ENCODE measurements at regions not wholly inside any gene's neighbourhood (a gene's known extent, or its start where the extent isn't known, plus 50 kb on each side); places are given as distances from the start of the nearest gene placed in this dataset.

- H4K20me1 ChIP-seq (ENCODE audit: insufficient read depth, low read length): no peaks in the 10 kb centered on the region
- CTCF ChIA-PET (ENCODE audit: unreplicated experiment): no interaction called here
- H3K36me3 ChIP-seq (ENCODE audit: insufficient read depth, low read length): no peaks in the 10 kb centered on the region; the same call in 1 of the 2 replicates
- TF ChIP-seq EZH2phosphoT487 (IDR thresholded peaks at IDR 0.05; ENCODE audit: borderline replicate concordance, low read depth, low read length) (no peak), CTCF (conservative IDR thresholded peaks at IDR 0.05; ENCODE audit: low read length) (no peak)
- intact Hi-C loops (cut with micrococcal nuclease; ENCODE audit: unreplicated experiment): no loop called here
- H3K9me2 ChIP-seq (ENCODE audit: insufficient read depth, low read length): no peaks in the 10 kb centered on the region
- POLR2A ChIA-PET: interaction anchor here (0.6 to 1.5 kb wide), 3 partner anchors 8 to 26 kb away, joined by 3 to 5 read pairs (median 3); no protein-coding TSS in a partner anchor
- no peak overlapping the region for H2AFZ ChIP-seq (ENCODE audit: low read length)
- peaks cover 13% of the 10 kb centered on the region for H3K4me1 ChIP-seq (ENCODE audit: insufficient read depth, low read length, poor library complexity, severe bottlenecking)
- no peaks in the 10 kb centered on the region for H3K79me2 ChIP-seq (ENCODE audit: insufficient read depth, low read depth, low read length)
- no TSS peak for BruUV-seq (replicated peaks)
- no peaks in the 10 kb centered on the region for H3K9me3 ChIP-seq (ENCODE audit: low read length)
- no peak overlapping the region for H3K27ac ChIP-seq (ENCODE audit: low read depth, low read length, poor library complexity, severe bottlenecking)
- H3K4me3 ChIP-seq (ENCODE audit: low read depth, low read length, poor library complexity, severe bottlenecking): no peak overlapping the region
- DNase-seq (ENCODE audit: low spot score): no peak
- H3K4me2 ChIP-seq (ENCODE audit: low read length): no peak overlapping the region
Observed at GRCh38 chr7:47693216-47693615, 111.3 kb upstream of the TNS3 start.

- BruUV-seq (replicated peaks): no TSS peak
- H2AFZ ChIP-seq (ENCODE audit: low read length): no peak overlapping the region
- no peaks in the 10 kb centered on the region for H4K20me1 ChIP-seq (ENCODE audit: insufficient read depth, low read length)
- CTCF ChIA-PET (ENCODE audit: unreplicated experiment): no interaction called here
- H3K4me2 ChIP-seq (ENCODE audit: low read length): no peak overlapping the region
- no peaks in the 10 kb centered on the region; the same call in 1 of the 2 replicates for H3K36me3 ChIP-seq (ENCODE audit: insufficient read depth, low read length)
- POLR2A ChIA-PET: interaction anchor here (1.0 to 1.5 kb wide), 2 partner anchors 17 to 21 kb away, joined by 3 to 5 read pairs; no protein-coding TSS in a partner anchor
- TF ChIP-seq CTCF (conservative IDR thresholded peaks at IDR 0.05; ENCODE audit: low read length): no peak
- no peak for TF ChIP-seq EZH2phosphoT487 (IDR thresholded peaks at IDR 0.05; ENCODE audit: borderline replicate concordance, low read depth, low read length)
- H3K27ac ChIP-seq (ENCODE audit: low read depth, low read length, poor library complexity, severe bottlenecking): no peak overlapping the region
- intact Hi-C loops (cut with micrococcal nuclease; ENCODE audit: unreplicated experiment): no loop called here
- no peaks in the 10 kb centered on the region for H3K79me2 ChIP-seq (ENCODE audit: insufficient read depth, low read depth, low read length)
- H3K9me2 ChIP-seq (ENCODE audit: insufficient read depth, low read length): no peaks in the 10 kb centered on the region
- no peak overlapping the region for H3K4me3 ChIP-seq (ENCODE audit: low read depth, low read length, poor library complexity, severe bottlenecking)
- no peak for DNase-seq (ENCODE audit: low spot score)
- peaks cover 13% of the 10 kb centered on the region for H3K4me1 ChIP-seq (ENCODE audit: insufficient read depth, low read length, poor library complexity, severe bottlenecking)
- H3K9me3 ChIP-seq (ENCODE audit: low read length): no peaks in the 10 kb centered on the region
Observed at GRCh38 chr7:47691988-47692387, 110.1 kb upstream of the TNS3 start.

- no peak overlapping the region for H3K4me3 ChIP-seq (ENCODE audit: low read depth, low read length, poor library complexity, severe bottlenecking)
- no peaks in the 10 kb centered on the region for H3K9me2 ChIP-seq (ENCODE audit: insufficient read depth, low read length)
- H3K36me3 ChIP-seq (ENCODE audit: insufficient read depth, low read length): no peaks in the 10 kb centered on the region; the same call in 1 of the 2 replicates
- peaks cover 17% of the 10 kb centered on the region for H3K4me1 ChIP-seq (ENCODE audit: insufficient read depth, low read length, poor library complexity, severe bottlenecking)
- no peak overlapping the region for H3K4me2 ChIP-seq (ENCODE audit: low read length)
- H3K79me2 ChIP-seq (ENCODE audit: insufficient read depth, low read depth, low read length): no peaks in the 10 kb centered on the region
- H3K27ac ChIP-seq (ENCODE audit: low read depth, low read length, poor library complexity, severe bottlenecking): no peak overlapping the region
- intact Hi-C loops (cut with micrococcal nuclease; ENCODE audit: unreplicated experiment): no loop called here
- no peaks in the 10 kb centered on the region for H4K20me1 ChIP-seq (ENCODE audit: insufficient read depth, low read length)
- TF ChIP-seq CTCF (conservative IDR thresholded peaks at IDR 0.05; ENCODE audit: low read length) (no peak), EZH2phosphoT487 (IDR thresholded peaks at IDR 0.05; ENCODE audit: borderline replicate concordance, low read depth, low read length) (no peak)
- ChIA-PET CTCF (ENCODE audit: unreplicated experiment) (no interaction called here), POLR2A (interaction anchor here (0.5 kb wide), 1 partner anchor 257 kb away, joined by 3 read pairs; no protein-coding TSS in a partner anchor)
- H3K9me3 ChIP-seq (ENCODE audit: low read length): no peaks in the 10 kb centered on the region
- no TSS peak for BruUV-seq (replicated peaks)
- no peak overlapping the region for H2AFZ ChIP-seq (ENCODE audit: low read length)
- DNase-seq (ENCODE audit: low spot score): no peak
Observed at GRCh38 chr7:47690902-47691558, 109.1 kb upstream of the TNS3 start.

All from OCI-LY7 (cell line).